ENCODE measurements at regions not wholly inside any gene's neighbourhood (a gene's known extent, or its start where the extent isn't known, plus 50 kb on each side); places are given as distances from the start of the nearest gene placed in this dataset.

- TF ChIP-seq RAD21 (IDR thresholded peaks at IDR 0.05; ENCODE audit: low read length) = no peak
- TF ChIP-seq REST (IDR thresholded peaks at IDR 0.05; ENCODE audit: low read depth, low read length) = no peak
- TF ChIP-seq RCOR1 (IDR thresholded peaks at IDR 0.05; ENCODE audit: low read length) = no peak
- TF ChIP-seq CTCF (IDR thresholded peaks at IDR 0.05) = no peak
- no peak for TF ChIP-seq SMC3 (IDR thresholded peaks at IDR 0.05; ENCODE audit: low read depth, low read length)
- TF ChIP-seq ELF1 (IDR thresholded peaks at IDR 0.05) = no peak
- no peak for TF ChIP-seq RXRA (IDR thresholded peaks at IDR 0.05; ENCODE audit: borderline replicate concordance, low read depth)
- no peak for TF ChIP-seq GATA2 (CRISPR knock-in tag; IDR thresholded peaks at IDR 0.05)
- TF ChIP-seq TEAD4 (IDR thresholded peaks at IDR 0.05; ENCODE audit: borderline replicate concordance, insufficient read depth) = no peak
- no peak for TF ChIP-seq POLR2AphosphoS5 (IDR thresholded peaks at IDR 0.05; ENCODE audit: low read depth, low read length)
Observed at GRCh38 chr10:121291823-121292222, 306.4 kb downstream of the FGFR2 start.

Data from SK-N-SH (cell line).